Rectal smooth muscle tissue (tissue), 1 donor: ENCODE measurements at regions not wholly inside any gene's neighbourhood (a gene's known extent, or its start where the extent isn't known, plus 50 kb on each side); places are given as distances from the start of the nearest gene placed in this dataset.
"Not testable (repeated sequence)": the region's sequence is repeated elsewhere in the genome, so short reads cannot be mapped to it uniquely, and the experiment has no call there.

Experiments
- H3K27ac ChIP-seq: one replicate; pipeline ENCODE4 v1.7.0; 2013; ENCODE audit warnings: low read depth, low read length, inconsistent platforms
- H3K27me3 ChIP-seq: one replicate; pipeline ENCODE4 v1.7.0; 2013; ENCODE audit warnings: low read length; ENCODE audit not compliant: control insufficient read depth, insufficient read depth
- H3K36me3 ChIP-seq: one replicate; pipeline ENCODE4 v1.7.0; 2013; ENCODE audit warnings: low read length; ENCODE audit not compliant: control insufficient read depth, insufficient read depth
- H3K4me1 ChIP-seq: one replicate; pipeline ENCODE4 v1.7.0; 2013; ENCODE audit warnings: low read length; ENCODE audit not compliant: control insufficient read depth, insufficient read depth
- H3K4me3 ChIP-seq: one replicate; pipeline ENCODE4 v1.7.0; 2013; ENCODE audit warnings: low read length
- H3K9ac ChIP-seq: one replicate; pipeline ENCODE4 v1.7.0; 2013; ENCODE audit warnings: low read length

DNA sequence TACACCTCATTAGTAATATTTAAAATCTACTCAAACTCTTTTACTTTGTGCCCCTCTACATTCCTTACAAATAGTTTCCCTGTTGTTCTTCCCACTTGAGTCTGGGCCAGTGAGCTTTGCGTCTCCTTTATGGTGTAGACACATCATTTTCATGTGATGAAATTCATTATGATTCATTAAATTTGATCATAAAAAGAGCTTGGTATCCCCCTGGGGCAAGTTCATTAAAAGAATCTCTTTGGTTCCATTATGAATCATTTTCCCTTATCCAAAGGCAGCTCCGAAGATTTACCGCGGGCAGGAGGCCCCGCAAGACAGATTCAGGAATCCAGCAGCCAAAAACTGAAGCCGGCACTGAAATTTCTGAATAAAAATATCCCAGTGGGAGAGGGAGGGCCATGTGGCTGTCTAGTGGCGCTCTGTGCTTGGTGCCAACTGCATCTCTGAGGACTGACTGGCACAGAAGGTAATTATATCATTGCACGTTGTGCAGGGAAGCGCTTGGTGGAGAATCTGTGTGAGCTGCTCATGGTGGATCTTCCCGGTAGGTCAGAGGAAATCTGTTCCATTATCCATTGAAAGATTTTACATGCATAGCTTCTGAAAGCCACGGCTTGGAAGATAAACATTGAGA is 151.4 kb upstream of the PITRM1 start:
- H3K4me1 ChIP-seq: no peaks in the 10 kb centered on the region
- no peaks in the 10 kb centered on the region for H3K36me3 ChIP-seq
- no peak overlapping the region for H3K9ac ChIP-seq
- H3K27me3 ChIP-seq: no peaks in the 10 kb centered on the region
- no peak overlapping the region for H3K27ac ChIP-seq
- no peak overlapping the region for H3K4me3 ChIP-seq

DNA sequence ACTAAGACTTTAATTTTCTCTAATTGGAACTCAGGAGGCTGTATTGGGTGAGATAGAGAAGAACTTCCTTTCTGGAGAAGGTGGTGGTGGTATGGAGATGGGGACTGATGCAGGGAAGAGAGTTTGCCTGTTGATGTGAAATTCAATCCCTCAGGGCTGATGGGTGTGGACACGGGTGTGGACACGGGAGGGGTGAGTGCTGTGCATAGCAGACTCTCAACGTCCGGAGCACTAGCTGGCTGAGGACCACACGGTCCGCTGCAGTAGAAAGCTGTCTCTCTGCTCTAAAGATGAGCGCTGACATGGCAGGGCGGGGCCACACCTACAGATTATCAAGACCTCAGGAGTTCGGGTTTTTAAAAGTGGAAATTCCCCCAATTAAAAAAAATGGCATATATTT is 148.5 kb upstream of the PITRM1 start:
- Histone ChIP-seq H3K9ac (no peak overlapping the region), H3K4me1 (no peaks in the 10 kb centered on the region), H3K27me3 (no peaks in the 10 kb centered on the region), H3K27ac (no peak overlapping the region), H3K36me3 (no peaks in the 10 kb centered on the region), H3K4me3 (no peak overlapping the region)

DNA sequence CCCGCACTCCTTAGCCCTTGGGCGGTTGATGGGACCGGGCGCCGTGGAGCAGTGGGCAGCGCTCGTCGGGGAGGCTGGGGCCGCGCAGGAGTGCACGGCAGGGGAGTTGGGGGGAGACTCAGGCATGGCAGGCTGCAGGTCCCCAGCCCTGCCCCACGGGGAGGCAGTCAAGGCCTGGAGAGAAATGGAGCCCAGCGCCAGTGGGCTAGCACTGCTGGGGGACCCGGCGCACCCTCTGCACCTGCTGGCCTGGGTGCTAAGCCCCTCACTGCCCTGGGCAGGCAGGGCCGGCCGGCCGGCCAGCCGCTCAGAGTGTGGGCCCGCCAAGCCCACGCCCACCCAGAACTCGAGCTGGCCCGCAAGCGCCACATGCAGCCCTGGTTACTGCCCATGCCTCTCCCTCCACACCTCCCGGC is 147.2 kb upstream of the PITRM1 start:
- H3K36me3 ChIP-seq: no peaks in the 10 kb centered on the region
- H3K9ac ChIP-seq: no peak overlapping the region
- no peak overlapping the region for H3K4me3 ChIP-seq
- no peak overlapping the region for H3K27ac ChIP-seq
- no peaks in the 10 kb centered on the region for H3K27me3 ChIP-seq
- no peaks in the 10 kb centered on the region for H3K4me1 ChIP-seq

DNA sequence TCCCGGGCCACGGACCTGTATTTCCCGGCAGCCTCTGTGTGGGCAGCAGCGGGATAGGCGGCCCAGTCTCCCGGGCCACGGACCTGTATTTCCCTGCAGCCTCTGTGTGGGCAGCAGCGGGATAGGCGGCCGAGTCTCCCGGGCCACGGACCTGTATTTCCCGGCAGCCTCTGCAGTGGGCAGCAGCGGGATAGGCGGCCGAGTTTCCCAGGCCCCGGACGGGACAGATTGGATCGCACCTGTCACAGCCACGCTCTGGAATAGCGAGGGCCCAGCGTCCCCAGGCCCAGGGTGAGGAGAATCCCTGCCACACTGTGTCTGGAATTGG is 145.9 kb upstream of the PITRM1 start:
- H3K27me3 ChIP-seq, H3K4me3 ChIP-seq, H3K27ac ChIP-seq, H3K4me1 ChIP-seq, H3K9ac ChIP-seq, H3K36me3 ChIP-seq: not testable (repeated sequence)

DNA sequence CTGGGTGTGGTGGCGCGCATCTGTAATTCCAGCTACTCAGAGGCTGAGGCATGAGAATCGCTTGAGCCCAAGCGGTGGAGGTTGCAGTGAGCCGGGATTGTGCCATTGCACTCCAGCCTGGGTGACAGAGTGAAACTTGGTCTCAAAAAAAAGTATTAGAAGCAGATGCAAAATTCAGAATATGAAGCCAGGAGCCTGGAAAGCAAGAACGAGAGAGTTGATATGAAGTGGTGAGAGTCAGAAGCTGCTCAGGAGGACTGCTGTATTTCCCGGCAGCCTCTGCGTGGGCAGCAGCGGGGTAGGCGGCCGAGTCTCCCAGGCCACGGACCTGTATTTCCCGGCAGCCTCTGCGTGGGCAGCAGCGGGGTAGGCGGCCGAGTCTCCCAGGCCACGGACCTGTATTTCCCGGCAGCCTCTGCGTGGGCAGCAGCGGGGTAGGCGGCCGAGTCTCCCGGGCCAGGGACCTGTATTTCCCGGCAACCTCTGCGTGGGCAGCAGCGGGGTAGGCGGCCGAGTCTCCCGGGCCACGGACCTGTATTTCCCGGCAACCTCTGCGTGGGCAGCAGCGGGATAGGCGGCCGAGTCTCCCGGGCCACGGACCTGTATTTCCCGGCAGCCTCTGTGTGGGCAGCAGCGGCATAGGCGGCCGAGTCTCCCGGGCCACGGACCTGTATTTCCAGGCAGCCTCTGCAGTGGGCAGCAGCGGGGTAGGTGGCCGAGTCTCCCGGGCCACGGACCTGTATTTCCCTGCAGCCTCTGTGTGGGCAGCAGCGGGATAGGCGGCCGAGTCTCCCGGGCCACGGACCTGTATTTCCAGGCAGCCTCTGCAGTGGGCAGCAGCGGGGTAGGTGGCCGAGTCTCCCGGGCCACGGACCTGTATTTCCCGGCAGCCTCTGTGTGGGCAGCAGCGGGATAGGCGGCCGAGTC is 145.2 kb upstream of the PITRM1 start:
- not testable (repeated sequence) for H3K36me3 ChIP-seq, H3K4me1 ChIP-seq, H3K27ac ChIP-seq, H3K27me3 ChIP-seq, H3K9ac ChIP-seq, H3K4me3 ChIP-seq

DNA sequence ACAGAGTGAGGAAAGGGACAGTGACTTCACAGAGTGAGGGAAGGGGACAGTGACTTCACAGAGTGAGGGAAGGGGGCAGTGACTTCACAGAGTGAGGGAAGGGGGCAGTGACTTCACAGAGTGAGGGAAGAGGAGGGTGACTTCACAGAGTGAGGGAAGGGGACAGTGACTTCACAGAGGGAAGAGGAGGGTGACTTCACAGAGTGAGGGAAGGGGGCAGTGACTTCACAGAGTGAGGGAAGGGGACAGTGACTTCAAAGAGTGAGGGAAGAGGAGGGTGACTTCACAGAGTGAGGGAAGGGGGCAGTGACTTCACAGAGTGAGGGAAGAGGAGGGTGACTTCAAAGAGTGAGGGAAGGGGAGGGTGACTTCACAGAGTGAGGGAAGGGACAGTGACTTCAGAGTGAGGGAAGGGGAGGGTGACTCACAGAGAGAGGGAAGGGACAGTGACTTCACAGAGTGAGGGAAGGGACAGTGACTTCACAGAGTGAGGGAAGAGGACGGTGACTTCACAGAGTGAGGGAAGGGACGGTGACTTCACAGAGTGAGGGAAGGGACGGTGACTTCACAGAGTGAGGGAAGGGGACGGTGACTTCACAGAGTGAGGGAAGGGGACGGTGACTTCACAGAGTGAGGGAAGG is 142.0 kb upstream of the PITRM1 start:
- not testable (repeated sequence) for H3K4me3 ChIP-seq, H3K27me3 ChIP-seq, H3K27ac ChIP-seq, H3K9ac ChIP-seq, H3K4me1 ChIP-seq, H3K36me3 ChIP-seq

DNA sequence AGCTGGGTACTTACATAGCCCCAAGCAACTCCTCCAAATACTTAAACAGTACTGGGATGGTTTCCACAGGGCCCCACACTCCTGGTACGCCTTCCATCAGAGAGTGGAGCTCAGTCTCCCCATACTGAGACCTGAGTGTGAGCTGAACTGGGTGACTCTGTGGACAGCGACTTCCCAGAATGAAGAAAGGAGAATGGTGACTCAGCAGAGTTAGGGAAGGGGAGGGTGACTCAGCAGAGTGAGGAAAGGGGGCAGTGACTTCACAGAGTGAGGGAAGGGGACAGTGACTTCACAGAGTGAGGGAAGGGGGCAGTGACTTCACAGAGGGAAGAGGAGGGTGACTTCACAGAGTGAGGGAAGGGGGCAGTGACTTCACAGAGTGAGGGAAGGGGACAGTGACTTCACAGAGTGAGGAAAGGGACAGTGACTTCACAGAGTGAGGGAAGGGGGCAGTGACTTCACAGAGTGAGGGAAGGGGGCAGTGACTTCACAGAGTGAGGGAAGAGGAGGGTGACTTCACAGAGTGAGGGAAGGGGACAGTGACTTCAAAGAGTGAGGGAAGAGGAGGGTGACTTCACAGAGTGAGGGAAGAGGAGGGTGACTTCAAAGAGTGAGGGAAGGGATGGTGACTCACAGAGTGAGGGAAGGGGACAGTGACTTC is 141.3 kb upstream of the PITRM1 start:
- H3K27me3 ChIP-seq, H3K9ac ChIP-seq, H3K4me1 ChIP-seq, H3K27ac ChIP-seq, H3K36me3 ChIP-seq, H3K4me3 ChIP-seq: not testable (repeated sequence)

DNA sequence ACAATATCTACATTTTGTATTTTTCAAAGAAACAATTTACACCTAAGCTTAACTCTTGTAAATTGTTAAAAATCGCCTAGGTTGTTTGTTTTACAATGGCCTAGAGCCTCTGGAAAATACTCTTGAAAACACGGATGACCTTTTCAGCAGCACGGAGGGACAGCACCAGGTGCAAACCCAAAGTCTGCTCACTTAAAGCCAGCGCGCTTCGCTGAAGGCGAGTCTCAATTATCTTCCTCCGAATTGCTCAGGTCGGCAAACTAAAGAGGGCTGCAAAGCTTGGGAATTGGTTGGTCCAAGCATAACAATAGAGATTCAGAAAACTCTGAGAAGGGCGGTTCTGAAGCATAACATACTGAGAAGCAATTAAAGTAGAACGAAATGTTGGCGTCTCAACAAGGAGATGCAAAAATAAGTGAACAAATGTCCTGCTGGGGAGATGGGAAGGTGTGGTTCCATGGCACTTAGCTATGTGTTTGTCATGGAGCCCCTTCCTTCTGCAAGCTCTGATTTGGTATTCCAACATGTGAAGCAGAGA is 139.9 kb upstream of the PITRM1 start:
- no peaks in the 10 kb centered on the region for H3K36me3 ChIP-seq
- no peak overlapping the region for H3K4me3 ChIP-seq
- no peak overlapping the region for H3K27ac ChIP-seq
- no peaks in the 10 kb centered on the region for H3K27me3 ChIP-seq
- H3K4me1 ChIP-seq: no peaks in the 10 kb centered on the region
- no peak overlapping the region for H3K9ac ChIP-seq

DNA sequence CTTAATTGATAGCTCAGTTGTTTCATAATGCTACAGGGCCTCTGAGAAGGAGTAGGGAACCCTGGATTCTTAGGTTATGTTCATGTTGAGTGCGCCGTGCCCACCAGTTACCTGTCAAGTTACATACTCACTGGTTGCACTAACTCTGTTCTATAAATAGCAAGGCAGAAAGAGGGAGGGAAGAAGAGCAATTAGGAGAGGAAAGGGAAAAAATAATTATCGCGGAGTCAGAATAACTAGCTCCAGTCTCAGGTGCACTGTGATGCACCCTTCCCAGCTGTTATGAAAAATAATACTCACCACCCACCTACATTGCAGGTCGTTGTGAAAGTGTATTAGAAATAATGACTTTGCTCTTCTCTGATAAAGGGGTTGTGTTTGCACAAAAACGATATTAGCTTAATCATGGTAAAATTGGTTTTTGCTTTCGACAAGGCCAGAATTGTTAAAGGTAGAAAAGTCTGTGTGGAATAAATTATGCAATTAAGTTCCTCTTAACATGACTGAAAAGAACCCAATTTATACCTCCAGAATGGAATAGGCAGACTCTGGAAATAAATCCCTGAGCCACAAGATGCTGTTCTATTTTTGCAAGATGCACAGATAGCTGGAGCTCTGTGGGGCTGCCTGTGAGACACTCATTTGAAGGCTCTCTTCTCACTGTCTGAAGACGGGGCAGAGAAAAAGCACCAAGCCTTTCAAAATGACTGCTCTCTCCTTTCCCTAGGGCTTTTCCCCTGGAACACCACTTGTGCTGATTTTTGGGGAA is 137.6 kb upstream of the PITRM1 start:
- Histone ChIP-seq H3K27me3 (no peaks in the 10 kb centered on the region), H3K9ac (no peak overlapping the region), H3K4me1 (no peaks in the 10 kb centered on the region), H3K27ac (no peak overlapping the region), H3K36me3 (no peaks in the 10 kb centered on the region), H3K4me3 (no peak overlapping the region)

DNA sequence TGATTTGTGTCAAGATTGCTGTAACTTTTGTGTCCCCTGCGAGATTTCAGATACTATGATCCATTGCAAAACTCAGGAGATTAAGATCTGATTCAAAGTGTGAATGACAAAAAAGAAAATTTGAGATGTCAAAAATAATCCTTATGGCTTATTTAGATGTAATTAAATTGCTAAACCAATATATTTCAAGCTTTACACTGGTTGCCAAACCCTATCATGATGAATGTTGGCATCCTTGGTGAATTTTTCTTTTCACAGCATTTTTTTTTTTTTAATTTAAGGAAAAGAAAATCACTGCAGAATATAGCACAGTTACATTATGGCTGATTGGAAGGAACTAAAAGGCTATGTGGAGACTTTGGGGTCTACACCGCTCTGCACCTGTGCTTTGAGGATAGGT is 133.5 kb upstream of the PITRM1 start:
- H3K36me3 ChIP-seq: no peaks in the 10 kb centered on the region
- no peaks in the 10 kb centered on the region for H3K4me1 ChIP-seq

DNA sequence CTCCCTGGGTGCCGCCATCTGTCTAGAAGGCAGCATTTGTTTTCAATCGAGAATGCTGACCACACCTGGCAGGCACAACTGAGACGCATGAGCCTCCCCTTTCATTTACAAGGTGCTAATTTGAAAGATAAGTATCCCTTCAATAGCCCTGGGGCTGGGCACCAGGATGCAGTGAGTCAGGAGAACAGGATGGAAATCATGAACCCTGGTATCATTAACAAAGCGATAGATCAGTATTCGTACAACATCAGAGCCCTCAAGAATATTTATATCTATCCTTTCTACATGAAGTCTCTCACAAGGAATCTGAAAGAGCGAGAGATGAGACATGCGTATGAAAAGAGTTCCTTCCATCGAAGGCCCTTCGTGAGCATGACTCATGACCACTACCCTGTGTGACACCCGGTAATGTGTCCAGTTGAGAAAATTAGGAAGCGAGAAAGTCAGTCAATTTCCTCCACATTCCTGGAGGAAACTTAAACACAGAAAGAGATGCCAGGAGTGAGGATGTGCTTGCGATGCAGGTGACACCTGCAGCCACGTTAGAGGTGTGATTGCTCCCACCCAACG is 123.1 kb upstream of the PITRM1 start:
- H3K4me3 ChIP-seq: no peak overlapping the region
- H3K36me3 ChIP-seq: no peaks in the 10 kb centered on the region
- H3K27ac ChIP-seq: no peak overlapping the region
- peaks cover 16% of the 10 kb centered on the region for H3K4me1 ChIP-seq
- no peaks in the 10 kb centered on the region for H3K27me3 ChIP-seq
- H3K9ac ChIP-seq: no peak overlapping the region

More for the DNA sequence above, 133.5 kb upstream of the PITRM1 start:
- no peak overlapping the region for H3K9ac ChIP-seq
- H3K27ac ChIP-seq: no peak overlapping the region
- H3K4me3 ChIP-seq: no peak overlapping the region
- no peaks in the 10 kb centered on the region for H3K27me3 ChIP-seq
